H1 (cell line): ENCODE measurements at regions not wholly inside any gene's neighbourhood (a gene's known extent, or its start where the extent isn't known, plus 50 kb on each side); places are given as distances from the start of the nearest gene placed in this dataset.

Source experiments
- TF ChIP-seq, protein P1 (sequence below): IDR thresholded peaks from 2 replicates; pipeline ENCODE4 v1.6.1; 2011; ENCODE audit warnings: low read length, improper control_type of control experiment

- TF ChIP-seq, protein P1, sequence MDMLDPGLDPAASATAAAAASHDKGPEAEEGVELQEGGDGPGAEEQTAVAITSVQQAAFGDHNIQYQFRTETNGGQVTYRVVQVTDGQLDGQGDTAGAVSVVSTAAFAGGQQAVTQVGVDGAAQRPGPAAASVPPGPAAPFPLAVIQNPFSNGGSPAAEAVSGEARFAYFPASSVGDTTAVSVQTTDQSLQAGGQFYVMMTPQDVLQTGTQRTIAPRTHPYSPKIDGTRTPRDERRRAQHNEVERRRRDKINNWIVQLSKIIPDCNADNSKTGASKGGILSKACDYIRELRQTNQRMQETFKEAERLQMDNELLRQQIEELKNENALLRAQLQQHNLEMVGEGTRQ, result no peak
Measured at GRCh38 chr18:78071166-78071710, 821.6 kb downstream of the GALR1 start (continued).
